ENCODE measurements at regions not wholly inside any gene's neighbourhood (a gene's known extent, or its start where the extent isn't known, plus 50 kb on each side); places are given as distances from the start of the nearest gene placed in this dataset.
"Not testable (repeated sequence)": the region's sequence is repeated elsewhere in the genome, so short reads cannot be mapped to it uniquely, and the experiment has no call there.

GRCh38 chr4:18138076-18138665 is 116.6 kb upstream of the LCORL start:
- DNase-seq: no peak
- intact Hi-C loops (cut with DNase I): no loop called here

GRCh38 chr4:18134111-18134510 is 112.6 kb upstream of the LCORL start:
- ATAC-seq (no peak), DNase-seq (no peak)
- intact Hi-C loops (cut with DNase I): no loop called here

More at GRCh38 chr4:18138076-18138665, 116.6 kb upstream of the LCORL start:
- ATAC-seq: no peak

GRCh38 chr4:18130256-18130655 is 108.7 kb upstream of the LCORL start:
- DNase-seq (no peak), ATAC-seq (no peak)
- intact Hi-C loops (cut with DNase I): no loop called here

- ATAC-seq: no peak
- no peak for DNase-seq
- intact Hi-C loops (cut with DNase I): no loop called here
Measured at GRCh38 chr4:18128241-18128640, 106.7 kb upstream of the LCORL start.

GRCh38 chr4:18127030-18127429 is 105.5 kb upstream of the LCORL start:
- DNase-seq: no peak
- ATAC-seq: no peak
- intact Hi-C loops (cut with DNase I): no loop called here

- no peak for ATAC-seq
- no peak for DNase-seq
- intact Hi-C loops (cut with DNase I): no loop called here
Measured at GRCh38 chr4:18113710-18114331, 92.3 kb upstream of the LCORL start.

- intact Hi-C loops (cut with DNase I): no loop called here
- DNase-seq (no peak), ATAC-seq (no peak)
Measured at GRCh38 chr4:18111081-18111480, 89.5 kb upstream of the LCORL start.

- no peak for ATAC-seq
- no peak for DNase-seq
- intact Hi-C loops (cut with DNase I): no loop called here
Measured at GRCh38 chr4:18110099-18110498, 88.5 kb upstream of the LCORL start.

GRCh38 chr4:18109676-18110075 is 88.1 kb upstream of the LCORL start:
- intact Hi-C loops (cut with DNase I): no loop called here
- ATAC-seq (peak in 1 of 2 donors; percentile 23), DNase-seq (no peak)

- intact Hi-C loops (cut with DNase I); ATAC-seq; DNase-seq: not testable (repeated sequence)
Measured at GRCh38 chr4:18107848-18108528, 86.4 kb upstream of the LCORL start.

GRCh38 chr4:18106620-18107019 is 85.1 kb upstream of the LCORL start:
- no peak for ATAC-seq
- intact Hi-C loops (cut with DNase I): no loop called here
- DNase-seq: no peak

GRCh38 chr4:18105030-18106011 is 83.8 kb upstream of the LCORL start:
- DNase-seq: no peak
- ATAC-seq: no peak
- intact Hi-C loops (cut with DNase I): no loop called here

GRCh38 chr4:18103876-18104605 is 82.5 kb upstream of the LCORL start:
- DNase-seq (no peak), ATAC-seq (no peak)
- intact Hi-C loops (cut with DNase I): no loop called here

GRCh38 chr4:18100657-18101056 is 79.1 kb upstream of the LCORL start:
- no peak for ATAC-seq
- intact Hi-C loops (cut with DNase I): no loop called here
- no peak for DNase-seq

- intact Hi-C loops (cut with DNase I); DNase-seq; ATAC-seq: not testable (repeated sequence)
Measured at GRCh38 chr4:18090447-18090846, 68.9 kb upstream of the LCORL start.

- DNase-seq (no peak), ATAC-seq (no peak)
- intact Hi-C loops (cut with DNase I): no loop called here
Measured at GRCh38 chr4:18082236-18082635, 60.7 kb upstream of the LCORL start.

GRCh38 chr4:18081708-18082107 is 60.2 kb upstream of the LCORL start:
- ATAC-seq (no peak), DNase-seq (no peak)
- intact Hi-C loops (cut with DNase I): no loop called here

- DNase-seq (no peak), ATAC-seq (no peak)
- intact Hi-C loops (cut with DNase I): no loop called here
Measured at GRCh38 chr4:18077808-18078207, 56.3 kb upstream of the LCORL start.
